Endothelial cell (in vitro differentiated cells): ENCODE measurements at regions not wholly inside any gene's neighbourhood (a gene's known extent, or its start where the extent isn't known, plus 50 kb on each side); places are given as distances from the start of the nearest gene placed in this dataset.

ENCODE experiments used
- DNase-seq: peaks from one replicate; pipeline ENCODE4 v3.0.0; 2021; ENCODE audit warnings: low spot score
- H3K27ac Mint-ChIP-seq: one replicate; pipeline ENCODE4 v1.8.0; 2021; ENCODE audit warnings: mixed read lengths, inconsistent platforms; ENCODE audit not compliant: unreplicated experiment
- H3K27me3 Mint-ChIP-seq: one replicate; pipeline ENCODE4 v1.8.0; 2021; ENCODE audit warnings: mild to moderate bottlenecking, moderate library complexity, mixed read lengths, inconsistent platforms; ENCODE audit not compliant: unreplicated experiment
- H3K36me3 Mint-ChIP-seq: one replicate; pipeline ENCODE4 v1.8.0; 2021; ENCODE audit warnings: mild to moderate bottlenecking, low read depth, mixed read lengths, inconsistent platforms; ENCODE audit not compliant: unreplicated experiment
- H3K4me1 Mint-ChIP-seq: one replicate; pipeline ENCODE4 v1.8.0; 2021; ENCODE audit warnings: mild to moderate bottlenecking, mixed read lengths, inconsistent platforms; ENCODE audit not compliant: unreplicated experiment
- H3K4me3 Mint-ChIP-seq: one replicate; pipeline ENCODE4 v1.8.0; 2021; ENCODE audit warnings: mild to moderate bottlenecking, mixed read lengths, inconsistent platforms; ENCODE audit not compliant: unreplicated experiment
- H3K9me3 Mint-ChIP-seq: one replicate; pipeline ENCODE4 v1.8.0; 2021; ENCODE audit warnings: mixed read lengths, inconsistent platforms; ENCODE audit not compliant: unreplicated experiment
- CTCF ChIP-seq: fragments of 200-600 bp; sonication (generic); IDR thresholded peaks from one replicate; pipeline ENCODE4 v1.5.0; 2021; ENCODE audit warnings: antibody characterized with exemption; ENCODE audit not compliant: unreplicated experiment

GRCh38 chr6:166842607-166843006, 113.7 kb downstream of the RNASET2 start:
- Mint-ChIP-seq H3K36me3 (no peaks in the 10 kb centered on the region), H3K27me3 (no peaks in the 10 kb centered on the region), H3K9me3 (no peaks in the 10 kb centered on the region), H3K4me3 (no peak overlapping the region), H3K27ac (no peak overlapping the region), H3K4me1 (peaks cover 2% of the 10 kb centered on the region)
- no peak for DNase-seq
- no peak for TF ChIP-seq CTCF

GRCh38 chr6:166841216-166841615, 115.1 kb downstream of the RNASET2 start:
- Mint-ChIP-seq H3K4me1 (peaks cover 2% of the 10 kb centered on the region), H3K4me3 (no peak overlapping the region), H3K27ac (no peak overlapping the region), H3K36me3 (no peaks in the 10 kb centered on the region), H3K27me3 (no peaks in the 10 kb centered on the region), H3K9me3 (no peaks in the 10 kb centered on the region)
- TF ChIP-seq CTCF = no peak
- DNase-seq = no peak

GRCh38 chr6:166839569-166839968, 116.8 kb downstream of the RNASET2 start:
- TF ChIP-seq CTCF = no peak
- H3K36me3 Mint-ChIP-seq = no peaks in the 10 kb centered on the region
- no peak for DNase-seq
- peaks cover 2% of the 10 kb centered on the region for H3K4me1 Mint-ChIP-seq
- no peak overlapping the region for H3K4me3 Mint-ChIP-seq
- H3K9me3 Mint-ChIP-seq = no peaks in the 10 kb centered on the region
- H3K27me3 Mint-ChIP-seq = no peaks in the 10 kb centered on the region
- H3K27ac Mint-ChIP-seq = no peak overlapping the region

- no peak for TF ChIP-seq CTCF
- no peak for DNase-seq
- H3K36me3 Mint-ChIP-seq = no peaks in the 10 kb centered on the region
- H3K27me3 Mint-ChIP-seq = no peaks in the 10 kb centered on the region
- H3K9me3 Mint-ChIP-seq = no peaks in the 10 kb centered on the region
- H3K27ac Mint-ChIP-seq = no peak overlapping the region
- H3K4me3 Mint-ChIP-seq = no peak overlapping the region
- H3K4me1 Mint-ChIP-seq = peaks cover 2% of the 10 kb centered on the region
Measured at GRCh38 chr6:166838987-166839386, 117.4 kb downstream of the RNASET2 start.

GRCh38 chr6:166836785-166837718, 119.3 kb downstream of the RNASET2 start:
- no peak overlapping the region for H3K27ac Mint-ChIP-seq
- H3K4me3 Mint-ChIP-seq = no peak overlapping the region
- TF ChIP-seq CTCF = no peak
- peaks cover 11% of the 10 kb centered on the region for H3K4me1 Mint-ChIP-seq
- DNase-seq = no peak
- no peaks in the 10 kb centered on the region for H3K36me3 Mint-ChIP-seq
- no peaks in the 10 kb centered on the region for H3K9me3 Mint-ChIP-seq
- peaks cover under 1% of the 10 kb centered on the region for H3K27me3 Mint-ChIP-seq
